ENCODE measurements at regions not wholly inside any gene's neighbourhood (a gene's known extent, or its start where the extent isn't known, plus 50 kb on each side); places are given as distances from the start of the nearest gene placed in this dataset.

DNA sequence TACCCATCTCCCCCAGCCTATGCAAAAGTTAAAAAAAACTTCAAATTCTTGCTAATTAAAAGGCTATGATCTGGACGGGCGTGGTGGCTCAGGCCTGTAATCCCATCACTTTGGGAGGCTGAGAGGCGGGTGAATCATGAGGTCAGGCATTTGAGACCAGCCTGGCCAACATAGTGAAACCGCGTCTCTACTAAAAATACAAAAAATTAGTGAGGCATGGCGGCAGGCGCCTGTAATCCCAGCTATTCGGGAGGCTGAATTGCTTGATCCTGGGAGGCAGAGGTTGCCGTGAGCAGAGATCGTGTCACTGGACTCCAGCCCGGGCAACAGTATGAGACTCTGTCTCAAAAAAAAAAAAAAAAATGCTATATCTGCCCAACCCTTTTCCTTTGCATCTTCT lies 925.4 kb downstream of the GALC start:
- Histone ChIP-seq H4K5ac (ENCODE audit: low read depth, low read length) (no peak overlapping the region), H3K79me1 (ENCODE audit: low read depth in 1 of 2, low read length in 2 of 2) (no peaks in the 10 kb centered on the region), H3K4me2 (ENCODE audit: low read depth, low read length) (no peak overlapping the region), H2AK5ac (ENCODE audit: low read depth, low read length) (no peak overlapping the region), H3K4ac (ENCODE audit: low read depth, low read length) (no peak overlapping the region), H3K9me3 (ENCODE audit: control insufficient read depth, insufficient read depth, low read length) (no peaks in the 10 kb centered on the region), H4K8ac (ENCODE audit: low read depth in 2 of 2, low read length in 2 of 2) (no peak overlapping the region), H3K9ac (ENCODE audit: low read depth, low read length) (no peak overlapping the region), H3K4me3 (ENCODE audit: insufficient read depth, low read depth, low read length) (no peak overlapping the region), H2BK120ac (ENCODE audit: low read depth, low read length) (no peak overlapping the region), H3K14ac (replicated peaks; ENCODE audit: low read depth, low read length) (no peak overlapping the region), H2BK15ac (ENCODE audit: low read depth, low read length) (no peak overlapping the region), H3K36me3 (ENCODE audit: control insufficient read depth, insufficient read depth, low read length) (no peaks in the 10 kb centered on the region), H3K27ac (ENCODE audit: insufficient read depth, low read length) (no peak overlapping the region), H3K23ac (ENCODE audit: low read depth, low read length) (no peak overlapping the region), H3K56ac (ENCODE audit: extremely low read depth, insufficient read depth, low read length) (no peak overlapping the region), H4K91ac (ENCODE audit: insufficient read depth, low read depth, low read length) (no peak overlapping the region), H4K20me1 (ENCODE audit: insufficient read depth, low read length) (no peaks in the 10 kb centered on the region), H3K4me1 (ENCODE audit: control insufficient read depth, insufficient read depth, low read length) (peaks cover 2% of the 10 kb centered on the region; the same call in 1 of the 2 replicates), H2BK20ac (ENCODE audit: low read depth, low read length) (no peak overlapping the region), H2AFZ (replicated peaks; ENCODE audit: low read length, poor library complexity) (no peak overlapping the region), H2AK9ac (replicated peaks; ENCODE audit: low read depth, low read length, poor library complexity) (no peak overlapping the region), H3K9me1 (ENCODE audit: insufficient read depth, low read length) (no peaks in the 10 kb centered on the region), H2BK5ac (ENCODE audit: low read depth, low read length, poor library complexity, severe bottlenecking) (no peak overlapping the region), H3K27me3 (ENCODE audit: control insufficient read depth, insufficient read depth, low read length) (no peaks in the 10 kb centered on the region), H3K18ac (ENCODE audit: low read depth, low read length) (no peak overlapping the region)
- WGBS, 2 experiments (ENCODE audit: extremely low coverage in 2 of 2, insufficient read length in 1 of 2), result 90% methylated on average over 3 of the region's 11 CpGs; no CpG with 5 or more reads in 1 of the 2 experiments
- TF ChIP-seq CHD1 (IDR thresholded peaks at IDR 0.05; ENCODE audit: low read depth, low read length), result no peak
- TF ChIP-seq FOS (IDR thresholded peaks at IDR 0.05; ENCODE audit: low read depth, low read length), result no peak
- intact Hi-C loops (cut with micrococcal nuclease) (no loop called here), in situ Hi-C loops (cut with MboI; ENCODE audit: low sequenced_read_pairs) (no loop called here), dilution Hi-C loops (cut with HindIII; ENCODE audit: low sequenced_read_pairs, unreplicated experiment) (no loop called here)
- CTCF ChIA-PET, result no interaction called here
- no peak for ATAC-seq (ENCODE audit: low read depth)
- POLR2A ChIA-PET (ENCODE audit: unreplicated experiment), result no interaction called here
- DNase-seq, result no peak
- BruUV-seq (replicated peaks), result no TSS peak

Measured in IMR-90 (cell line).